GM23248 (cell line): ENCODE measurements at regions not wholly inside any gene's neighbourhood (a gene's known extent, or its start where the extent isn't known, plus 50 kb on each side); places are given as distances from the start of the nearest gene placed in this dataset.

ENCODE experiments used
- DNase-seq: peaks from one replicate; pipeline ENCODE4 v3.0.0-alpha.2; 2015
- H2AFZ ChIP-seq: fragments of 200-600 bp; sonication (generic); 2 replicates; pipeline ENCODE4 v1.6.1; 2016; ENCODE audit warnings: antibody characterized with exemption
- H3F3A ChIP-seq: fragments of 200-600 bp; sonication (generic); 2 replicates; pipeline ENCODE4 v1.6.1; 2016; ENCODE audit warnings: mild to moderate bottlenecking, antibody characterized with exemption, mixed run types; ENCODE audit not compliant: insufficient read depth
- H3K27ac ChIP-seq: fragments of 200-600 bp; sonication (generic); 2 replicates; pipeline ENCODE4 v1.5.1; 2016; ENCODE audit warnings: mild to moderate bottlenecking
- H3K27me3 ChIP-seq: fragments of 200-600 bp; sonication (generic); replicated peaks from 2 replicates; pipeline ENCODE4 v1.6.1; 2016; ENCODE audit warnings: mild to moderate bottlenecking; ENCODE audit not compliant: insufficient read depth
- H3K36me3 ChIP-seq: fragments of 200-600 bp; sonication (generic); 2 replicates; pipeline ENCODE4 v1.6.1; 2016; ENCODE audit warnings: low read depth, mild to moderate bottlenecking
- H3K4me1 ChIP-seq: fragments of 200-600 bp; sonication (generic); 2 replicates; pipeline ENCODE4 v1.6.1; 2016; ENCODE audit warnings: mild to moderate bottlenecking; ENCODE audit not compliant: insufficient read depth
- H3K4me2 ChIP-seq: fragments of 200-600 bp; sonication (generic); one replicate; pipeline ENCODE4 v1.6.1; 2016; ENCODE audit warnings: mild to moderate bottlenecking; ENCODE audit not compliant: unreplicated experiment
- H3K4me3 ChIP-seq: fragments of 200-600 bp; sonication (generic); 2 replicates; pipeline ENCODE4 v1.5.1; 2016; ENCODE audit warnings: mild to moderate bottlenecking
- H3K79me2 ChIP-seq: fragments of 200-600 bp; sonication (generic); 2 replicates; pipeline ENCODE4 v1.6.1; 2016; ENCODE audit warnings: mild to moderate bottlenecking; ENCODE audit not compliant: insufficient read depth
- H3K9ac ChIP-seq: fragments of 200-600 bp; sonication (generic); 2 replicates; pipeline ENCODE4 v1.6.1; 2016; ENCODE audit warnings: mild to moderate bottlenecking
- H3K9me2 ChIP-seq: fragments of 200-600 bp; sonication (generic); 2 replicates; pipeline ENCODE4 v1.6.1; 2016; ENCODE audit warnings: mixed run types, mild to moderate bottlenecking, moderate library complexity; ENCODE audit not compliant: insufficient read depth
- H3K9me3 ChIP-seq: fragments of 200-600 bp; sonication (generic); one replicate; pipeline ENCODE4 v1.6.1; 2017; ENCODE audit warnings: low read depth
- H4K20me1 ChIP-seq: fragments of 200-600 bp; sonication (generic); 2 replicates; pipeline ENCODE4 v1.6.0; 2016; ENCODE audit not compliant: insufficient read depth
- EZH2 ChIP-seq: fragments of 200-600 bp; sonication (generic); IDR thresholded peaks from 2 replicates; pipeline ENCODE4 v1.6.1; 2018; ENCODE audit warnings: antibody characterized with exemption, mild to moderate bottlenecking; ENCODE audit not compliant: insufficient read depth, poor library complexity, severe bottlenecking
- EZH2phosphoT487 ChIP-seq: fragments of 200-600 bp; sonication (generic); IDR thresholded peaks from 2 replicates; pipeline ENCODE4 v1.6.1; 2018; ENCODE audit warnings: antibody characterized with exemption, moderate library complexity, mild to moderate bottlenecking, low read depth; ENCODE audit not compliant: insufficient read depth
- WGBS, 2 experiments: methylation state at CpG; one replicate each; pipeline ENCODE4 v1.1.6; 2015 to 2017; ENCODE audit warnings: low lambda C conversion rate in 2 of 2, low coverage in 1 of 2; ENCODE audit errors: missing lambda C conversion rate in 2 of 2; 5-methylcytosine and 5-hydroxymethylcytosine counted together
- in situ Hi-C: fragments of 300-500 bp; cut with MboI; formaldehyde crosslinking; loops from 2 replicates; pipeline ENCODE4 v1.15.0; 2020

GRCh38 chr5:54601411-54602230, 84.1 kb downstream of the SNX18 start:
- Histone ChIP-seq H3K27me3 (no peaks in the 10 kb centered on the region), H3K4me2 (no peak overlapping the region), H3F3A (no peaks in the 10 kb centered on the region), H3K4me3 (no peak overlapping the region), H3K27ac (no peak overlapping the region), H3K9me2 (no peaks in the 10 kb centered on the region), H2AFZ (no peak overlapping the region), H3K4me1 (no peaks in the 10 kb centered on the region), H4K20me1 (no peaks in the 10 kb centered on the region), H3K9me3 (no peaks in the 10 kb centered on the region), H3K9ac (no peak overlapping the region), H3K79me2 (no peaks in the 10 kb centered on the region), H3K36me3 (no peaks in the 10 kb centered on the region)
- TF ChIP-seq EZH2 (no peak), EZH2phosphoT487 (no peak)
- 51 to 60% methylated on average over 8 of the region's 8 CpGs for WGBS, 2 experiments
- in situ Hi-C loops, result no loop called here
- DNase-seq, result no peak
